ENCODE measurements at regions not wholly inside any gene's neighbourhood (a gene's known extent, or its start where the extent isn't known, plus 50 kb on each side); places are given as distances from the start of the nearest gene placed in this dataset.
"Not testable (repeated sequence)": the region's sequence is repeated elsewhere in the genome, so short reads cannot be mapped to it uniquely, and the experiment has no call there.

GRCh38 chrX:76509775-76510174 is 82.3 kb downstream of the MAGEE1 start:
- no peak for DNase-seq

GRCh38 chrX:76517544-76517943 is 90.0 kb downstream of the MAGEE1 start:
- no peak for DNase-seq

DNA sequence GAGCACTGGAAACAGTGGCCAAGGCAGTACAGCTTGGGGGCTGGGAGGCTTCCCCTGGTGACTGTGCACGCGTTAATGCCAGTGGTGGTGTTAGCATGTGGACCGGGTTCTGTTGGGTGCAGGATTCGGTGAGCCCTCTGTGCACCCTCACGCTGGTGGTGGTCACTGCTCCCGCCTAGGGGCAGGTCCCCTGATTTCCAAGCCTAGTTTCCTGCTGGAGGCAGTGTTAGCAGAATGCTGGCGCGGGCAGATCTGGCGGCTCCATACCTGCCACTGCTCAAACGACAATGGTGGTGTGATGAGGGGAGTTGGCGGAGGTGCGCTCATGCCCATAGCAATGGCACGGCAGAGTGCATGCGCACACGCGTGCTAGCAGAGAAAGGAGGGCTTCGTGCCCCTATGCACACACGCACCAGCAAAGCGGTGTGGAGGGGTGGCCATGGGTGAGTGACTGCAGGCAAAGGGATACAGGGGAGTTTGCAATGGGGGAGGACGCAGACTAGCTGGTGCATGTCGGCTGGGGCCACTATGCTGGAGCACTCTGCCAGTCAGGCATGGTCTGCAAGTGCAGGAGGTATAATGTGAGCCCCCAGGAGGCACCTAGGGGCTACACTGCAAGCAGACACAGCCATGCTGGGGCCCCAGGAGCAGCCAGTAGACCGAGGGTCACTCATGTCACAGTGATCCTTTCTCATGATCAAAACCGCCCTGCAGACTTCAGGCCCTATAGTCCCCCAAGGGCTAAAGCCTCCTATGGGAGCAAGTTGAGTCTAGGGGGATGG is 93.0 kb downstream of the MAGEE1 start:
- DNase-seq = no peak

- not testable (repeated sequence) for DNase-seq
These were observed 108.2 kb downstream of the MAGEE1 start for GRCh38 chrX:76535675-76536074.

DNA sequence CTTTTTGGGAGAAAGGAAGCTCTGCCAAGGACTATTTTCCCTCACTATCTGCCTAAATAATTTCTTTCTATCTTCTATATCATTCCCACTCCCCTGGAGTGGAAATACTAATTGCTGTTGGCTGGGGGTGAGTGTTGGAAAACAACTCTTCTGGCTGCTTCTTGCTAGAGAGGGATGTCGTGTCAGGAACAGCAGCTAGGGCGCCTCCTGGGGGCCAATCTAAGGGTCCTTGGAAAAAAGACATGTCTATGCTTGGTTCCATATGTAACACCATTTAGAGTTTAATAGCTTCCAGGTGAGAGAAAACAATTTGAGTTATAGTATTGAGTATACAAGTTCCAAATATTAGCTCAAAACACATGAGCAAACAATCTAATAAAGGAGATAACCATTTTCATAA is 111.3 kb downstream of the MAGEE1 start:
- DNase-seq = no peak

DNA sequence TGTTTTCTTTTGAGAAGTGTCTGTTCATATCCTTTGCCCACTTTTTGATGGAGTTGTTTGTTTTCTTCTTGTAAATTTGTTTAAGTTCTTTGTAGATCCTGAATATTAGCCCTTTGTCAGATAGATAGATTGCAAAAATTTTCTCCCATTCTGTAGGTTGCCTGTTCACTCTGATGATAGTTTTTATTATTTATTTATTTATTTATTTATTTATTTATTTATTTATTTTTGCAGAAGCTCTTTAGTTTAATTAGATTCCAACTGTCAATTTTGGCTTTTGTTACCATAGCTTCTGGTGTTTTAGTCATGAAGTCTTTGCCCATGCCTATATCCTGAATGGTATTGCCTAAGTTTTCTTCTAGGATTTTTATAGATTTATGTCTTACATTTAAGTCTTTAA is 115.9 kb downstream of the MAGEE1 start:
- DNase-seq = not testable (repeated sequence)

DNA sequence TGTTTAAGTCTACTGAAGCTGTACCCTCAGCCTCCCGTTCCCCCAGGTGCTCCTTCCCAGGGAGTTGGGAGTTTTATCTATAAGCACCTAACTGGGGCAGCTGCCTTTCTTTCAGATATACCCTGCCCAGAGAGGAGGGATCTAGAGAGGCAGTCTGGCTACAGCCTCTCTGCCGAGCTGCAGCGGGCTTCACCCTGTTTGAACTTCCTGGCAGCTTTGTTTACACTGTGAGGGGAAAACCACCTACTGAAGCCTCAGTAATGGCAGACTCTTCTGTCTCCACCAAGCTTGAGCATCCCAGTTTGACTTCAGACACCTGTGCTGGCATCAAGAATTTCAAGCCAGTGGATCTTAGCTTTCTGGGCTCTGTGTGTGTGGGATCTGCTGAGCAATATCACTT is 122.5 kb downstream of the MAGEE1 start:
- no peak for DNase-seq

DNA sequence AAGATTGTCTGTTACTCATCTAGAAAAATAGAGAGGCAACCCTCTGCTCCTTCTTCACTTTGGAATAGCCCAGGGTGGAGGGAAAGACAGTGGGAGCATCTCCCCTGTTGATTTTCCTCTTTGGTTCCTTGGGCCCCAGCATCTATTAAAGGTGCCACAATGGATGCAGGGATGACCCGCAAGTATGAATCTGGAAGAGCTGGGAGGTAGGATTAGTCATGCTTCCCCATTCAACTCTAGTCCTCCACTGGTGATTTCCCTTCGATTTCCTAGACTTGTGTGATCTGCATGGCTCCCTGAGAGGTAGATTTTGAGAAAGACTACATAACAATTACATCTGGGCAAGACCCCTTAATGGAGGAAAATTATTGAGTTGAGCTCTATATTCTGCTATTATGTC is 127.8 kb downstream of the MAGEE1 start:
- no peak for DNase-seq

- peak; percentile 6 for DNase-seq
These were observed 128.3 kb downstream of the MAGEE1 start for GRCh38 chrX:76555816-76556215.

DNA sequence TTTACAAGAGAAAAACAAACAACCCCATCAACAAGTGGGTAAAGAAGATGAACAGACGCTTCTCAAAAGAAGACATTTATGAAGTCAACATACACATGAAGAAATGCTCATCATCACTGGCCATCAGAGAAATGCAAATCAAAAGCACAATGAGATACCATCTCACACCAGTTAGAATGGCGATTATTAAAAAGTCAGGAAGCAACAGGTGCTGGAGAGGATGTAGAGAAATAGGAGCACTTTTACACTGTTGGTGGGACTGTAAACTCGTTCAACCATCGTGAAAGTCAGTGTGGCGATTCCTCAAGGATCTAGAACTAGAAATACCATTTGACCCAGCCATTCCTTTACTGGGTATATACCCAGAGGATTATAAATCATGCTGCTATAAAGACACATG is 137.3 kb downstream of the MAGEE1 start:
- DNase-seq = not testable (repeated sequence)

DNA sequence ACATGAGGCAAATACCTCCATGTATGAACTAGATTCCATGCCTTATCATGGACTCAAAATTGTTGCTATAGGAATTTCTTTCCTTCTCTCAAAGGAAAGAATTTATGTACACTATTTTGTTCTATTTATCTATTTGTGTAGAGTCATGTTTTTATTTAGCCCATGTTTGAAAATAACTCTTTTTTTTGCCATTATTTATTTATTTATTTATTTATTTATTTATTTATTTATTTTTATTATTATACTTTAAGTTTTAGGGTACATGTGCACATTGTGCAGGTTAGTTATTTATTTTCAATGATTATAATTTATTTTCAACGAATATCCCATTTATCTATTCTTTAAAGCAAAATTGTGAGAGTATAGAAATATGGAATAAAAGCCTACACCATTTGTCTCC is 177.9 kb downstream of the MAGEE1 start:
- DNase-seq = no peak

- DNase-seq = no peak
These were observed 189.5 kb downstream of the MAGEE1 start for GRCh38 chrX:76617020-76617419.

DNA sequence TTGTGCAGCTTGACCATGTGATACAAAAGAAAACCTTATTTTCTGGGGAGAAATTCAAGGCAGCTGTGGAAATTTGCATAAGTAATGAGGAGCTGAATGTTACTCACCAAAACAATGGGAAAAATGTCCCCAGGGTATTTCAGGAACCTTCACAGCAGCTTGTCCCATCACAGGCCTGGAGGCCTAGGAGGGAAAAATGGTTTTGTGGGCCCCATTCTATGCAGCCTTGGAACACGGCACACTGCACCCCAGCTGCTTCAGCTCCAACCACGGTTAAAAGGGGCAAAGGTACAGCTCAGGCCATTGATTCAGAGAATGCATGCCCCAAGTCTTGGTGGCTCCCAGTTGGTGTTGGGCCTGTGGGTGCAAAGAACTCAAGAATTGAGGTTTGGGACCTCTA is 216.1 kb downstream of the MAGEE1 start:
- no peak for DNase-seq

DNA sequence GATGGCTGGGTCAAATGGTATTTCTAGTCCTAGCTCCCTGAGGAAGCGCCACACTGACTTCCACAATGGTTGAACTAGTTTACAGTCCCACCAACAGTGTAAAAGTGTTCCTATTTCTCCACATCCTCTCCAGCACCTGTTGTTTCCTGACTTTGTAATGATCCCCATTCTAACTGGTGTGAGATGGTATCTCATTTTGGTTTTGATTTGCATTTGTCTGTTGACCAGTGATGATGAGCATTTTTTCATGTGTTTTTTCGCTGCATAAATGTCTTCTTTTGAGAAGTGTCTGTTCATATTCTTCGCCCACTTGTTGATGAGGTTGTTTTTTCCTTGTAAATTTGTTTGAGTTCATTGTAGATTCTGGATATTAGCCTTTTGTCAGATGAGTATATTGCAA is 223.9 kb downstream of the MAGEE1 start:
- not testable (repeated sequence) for DNase-seq

DNA sequence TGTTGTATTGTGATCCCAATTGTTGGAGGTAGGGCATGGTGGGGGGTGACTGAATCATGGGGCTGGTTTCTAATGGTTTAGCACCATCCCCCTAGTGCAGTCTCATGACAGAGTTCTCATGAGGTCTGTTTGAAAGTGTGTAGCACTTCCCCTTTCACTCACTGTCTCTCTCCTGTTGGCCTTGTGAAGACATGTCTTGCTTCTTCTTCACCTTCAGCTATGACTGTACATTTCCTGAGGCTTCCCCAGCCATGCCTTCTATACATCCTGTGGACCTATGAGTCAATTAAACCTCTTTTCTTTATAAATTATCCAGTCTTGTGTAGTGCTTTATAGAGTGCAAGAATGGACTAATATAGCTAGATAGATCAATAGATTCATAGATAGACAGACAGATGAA is 230.0 kb downstream of the MAGEE1 start:
- no peak for DNase-seq

All from fibroblast of skin of scalp (primary cell).